WERI-Rb-1 (cell line): ENCODE measurements at regions not wholly inside any gene's neighbourhood (a gene's known extent, or its start where the extent isn't known, plus 50 kb on each side); places are given as distances from the start of the nearest gene placed in this dataset.

Experiments used
- DNase-seq: peaks from one replicate; pipeline ENCODE4 v3.0.0-alpha.2; 2020
- H3K27ac ChIP-seq: fragments of 250-450 bp; sonication (Bioruptor Pico); 2 replicates; pipeline ENCODE4 v1.5.1; 2020; ENCODE audit warnings: mild to moderate bottlenecking, moderate library complexity
- H3K27me3 ChIP-seq: fragments of 250-450 bp; sonication (Bioruptor Pico); 2 replicates; pipeline ENCODE4 v1.5.1; 2021; ENCODE audit warnings: mild to moderate bottlenecking, low read depth, moderate library complexity; ENCODE audit not compliant: insufficient read depth, severe bottlenecking
- H3K36me3 ChIP-seq: fragments of 250-450 bp; sonication (Bioruptor Pico); 2 replicates; pipeline ENCODE4 v1.5.1; 2020; ENCODE audit warnings: mild to moderate bottlenecking, moderate library complexity
- H3K4me3 ChIP-seq: 2 replicates; pipeline ENCODE4 v1.5.1; 2011; ENCODE audit warnings: low read depth, mild to moderate bottlenecking, control low read depth, low read length
- H3K9me3 ChIP-seq: fragments of 250-450 bp; sonication (Bioruptor Pico); 2 replicates; pipeline ENCODE4 v1.5.1; 2021; ENCODE audit warnings: mild to moderate bottlenecking, moderate library complexity; ENCODE audit not compliant: severe bottlenecking
- CTCF ChIP-seq: IDR thresholded peaks from 2 replicates; pipeline ENCODE4 v1.5.1; 2011; ENCODE audit warnings: low read depth, mild to moderate bottlenecking, control low read depth, inconsistent platforms, low read length

DNA sequence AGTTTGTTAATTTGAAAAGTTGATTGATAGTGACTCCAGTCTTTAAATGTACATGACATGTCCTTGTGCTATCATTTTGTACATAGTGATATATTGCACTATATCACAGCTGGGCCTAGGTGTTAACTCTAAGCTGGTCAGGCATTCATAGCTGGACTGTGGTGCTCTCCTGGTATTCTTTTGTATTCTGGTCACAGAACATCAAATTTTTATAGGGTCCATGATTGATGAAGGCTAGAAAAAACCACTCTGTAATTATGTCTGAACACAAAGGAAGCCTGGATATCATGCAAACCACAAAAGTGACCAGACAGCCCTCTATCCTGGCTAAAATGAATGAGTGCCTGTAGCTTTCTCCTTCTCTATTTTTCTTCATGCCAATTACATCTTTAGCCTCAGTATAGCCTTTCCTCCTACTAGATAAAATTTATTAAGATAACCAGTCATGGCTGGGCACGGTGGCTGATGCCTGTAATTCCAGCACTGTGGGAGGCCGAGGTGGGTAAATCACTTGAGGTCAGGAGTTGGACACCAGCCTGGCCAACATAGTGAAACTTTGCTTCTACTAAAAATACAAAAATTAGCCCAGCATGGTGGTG is 134.9 kb upstream of the B3GALT2 start:
- Histone ChIP-seq H3K27me3 (no peaks in the 10 kb centered on the region), H3K4me3 (no peak overlapping the region), H3K27ac (no peak overlapping the region), H3K9me3 (peaks cover 2% of the 10 kb centered on the region), H3K36me3 (no peaks in the 10 kb centered on the region)
- TF ChIP-seq CTCF, result no peak
- DNase-seq, result no peak

- no peaks in the 10 kb centered on the region for H3K36me3 ChIP-seq
- H3K27me3 ChIP-seq, result no peaks in the 10 kb centered on the region
Observed at GRCh38 chr1:193320270-193320669, 133.9 kb upstream of the B3GALT2 start.

GRCh38 chr1:193318347-193318746 is 131.9 kb upstream of the B3GALT2 start:
- Histone ChIP-seq H3K27me3 (no peaks in the 10 kb centered on the region), H3K27ac (no peak overlapping the region), H3K4me3 (no peak overlapping the region), H3K36me3 (no peaks in the 10 kb centered on the region), H3K9me3 (peaks cover 2% of the 10 kb centered on the region)
- no peak for DNase-seq
- no peak for TF ChIP-seq CTCF

More at GRCh38 chr1:193320270-193320669, 133.9 kb upstream of the B3GALT2 start:
- TF ChIP-seq CTCF, result no peak
- Histone ChIP-seq H3K9me3 (peaks cover 2% of the 10 kb centered on the region), H3K27ac (no peak overlapping the region), H3K4me3 (no peak overlapping the region)
- no peak for DNase-seq

GRCh38 chr1:193313354-193314140 is 127.1 kb upstream of the B3GALT2 start:
- H3K27ac ChIP-seq, result no peak overlapping the region

DNA sequence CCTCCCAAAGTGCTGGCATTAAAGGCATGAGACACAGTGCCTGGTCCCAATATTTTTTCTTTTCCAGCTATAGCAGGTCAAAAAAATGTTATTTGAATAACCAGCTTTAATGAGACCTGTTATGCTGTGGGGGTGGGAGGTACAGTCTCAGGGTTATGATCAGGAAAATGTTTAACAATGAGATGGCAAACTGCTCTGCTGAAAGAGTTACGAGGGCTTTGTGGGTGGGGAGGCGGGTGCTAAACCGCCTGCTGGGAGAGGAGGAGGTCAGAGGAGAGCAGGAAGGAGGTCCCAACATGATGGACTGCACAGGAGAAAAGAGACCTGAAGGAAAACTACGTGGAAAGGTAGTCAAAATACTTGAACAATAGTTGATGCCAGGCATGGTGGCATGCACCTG is 126.0 kb upstream of the B3GALT2 start:
- no peaks in the 10 kb centered on the region for H3K9me3 ChIP-seq
- H3K36me3 ChIP-seq, result no peaks in the 10 kb centered on the region
- no peak for DNase-seq
- H3K27me3 ChIP-seq, result no peaks in the 10 kb centered on the region
- H3K27ac ChIP-seq, result no peak overlapping the region
- TF ChIP-seq CTCF, result no peak
- H3K4me3 ChIP-seq, result no peak overlapping the region

More at GRCh38 chr1:193313354-193314140, 127.1 kb upstream of the B3GALT2 start:
- no peaks in the 10 kb centered on the region for H3K9me3 ChIP-seq
- no peaks in the 10 kb centered on the region for H3K27me3 ChIP-seq
- H3K4me3 ChIP-seq, result no peak overlapping the region
- no peak for TF ChIP-seq CTCF
- DNase-seq, result no peak
- H3K36me3 ChIP-seq, result no peaks in the 10 kb centered on the region
